Kidney (tissue), 13 donors: ENCODE measurements at regions not wholly inside any gene's neighbourhood (a gene's known extent, or its start where the extent isn't known, plus 50 kb on each side); places are given as distances from the start of the nearest gene placed in this dataset.

Source experiments
- DNase-seq, 5 donors: peaks; one replicate each; pipeline ENCODE4 v3.0.0-alpha.2; 2013 to 2020
- FAIRE-seq: peaks from 2 replicates; lab custom pipeline; 2012; peaks lifted over from hg19 to GRCh38; lab: Jason Lieb, UNC
- H3K27ac ChIP-seq, 2 donors: one replicate each; pipeline ENCODE4 v1.7.0; 2013; ENCODE audit warnings: low read depth in 2 of 2, low read length in 2 of 2, inconsistent platforms in 1 of 2
- H3K27me3 ChIP-seq: one replicate; pipeline ENCODE4 v1.7.1; 2013; ENCODE audit warnings: low read length, inconsistent platforms; ENCODE audit not compliant: control insufficient read depth, insufficient read depth
- H3K36me3 ChIP-seq, 3 donors: one replicate each; pipeline versions ENCODE4 v1.7.0 to v1.7.1; 2013; ENCODE audit warnings: low read length in 3 of 3, control low read depth in 1 of 3, inconsistent platforms in 1 of 3; ENCODE audit not compliant: insufficient read depth in 3 of 3, control insufficient read depth in 2 of 3
- H3K4me1 ChIP-seq, 3 donors: one replicate each; pipeline versions ENCODE4 v1.7.0 to v1.7.1; 2013; ENCODE audit warnings: low read length in 3 of 3, inconsistent platforms in 1 of 3, low read depth in 1 of 3; ENCODE audit not compliant: control insufficient read depth in 2 of 3, insufficient read depth in 2 of 3
- H3K4me3 ChIP-seq, 3 donors: one replicate each; pipeline versions ENCODE4 v1.7.0 to v1.8.1; 2013; ENCODE audit warnings: low read length in 3 of 3, control low read depth in 1 of 3, inconsistent platforms in 1 of 3
- H3K9ac ChIP-seq, 3 donors: one replicate each; pipeline versions ENCODE4 v1.7.0 to v1.7.1; 2013; ENCODE audit warnings: low read length in 3 of 3, control low read depth in 1 of 3, inconsistent platforms in 1 of 3
- H3K9me3 ChIP-seq, 3 donors: one replicate each; pipeline versions ENCODE4 v1.7.0 to v1.7.1; 2013; ENCODE audit warnings: low read length in 3 of 3, control low read depth in 1 of 3, inconsistent platforms in 1 of 3; ENCODE audit not compliant: control insufficient read depth in 2 of 3, insufficient read depth in 1 of 3
- CTCF ChIP-seq: IDR thresholded peaks from 3 replicates; pipeline ENCODE4 v1.5.1; 2012; ENCODE audit warnings: mild to moderate bottlenecking, moderate library complexity, borderline replicate concordance; ENCODE audit not compliant: insufficient read depth; ENCODE audit errors: extremely low read depth
- intact Hi-C: fragments of 100-400 bp; cut with DNase I; formaldehyde crosslinking; loops from one replicate; pipeline ENCODE4 v1.11.1; 2022
- donor health status: control.
- donor health status: control.
- donor health status: control.
- donor health status: control.
- donor health status: control.
- donor health status: DM: yes; HTN: yes; CAD: no.
- donor health status: Normal renal cell carcinoma (clear cell type).

GRCh38 chr18:77679869-77680268 is 430.2 kb downstream of the GALR1 start:
- FAIRE-seq: no peak
- Histone ChIP-seq H3K9me3 (no peaks in the 10 kb centered on the region), H3K27me3 (no peaks in the 10 kb centered on the region), H3K27ac (no peak overlapping the region), H3K9ac (no peak overlapping the region), H3K4me1 (no peaks in the 10 kb centered on the region), H3K36me3 (no peaks in the 10 kb centered on the region), H3K4me3 (no peak overlapping the region)
- TF ChIP-seq CTCF: no peak
- no peak for DNase-seq
- intact Hi-C loops: no loop called here

- intact Hi-C loops: no loop called here
- Histone ChIP-seq H3K4me1 (no peaks in the 10 kb centered on the region), H3K27ac (no peak overlapping the region), H3K4me3 (no peak overlapping the region), H3K36me3 (no peaks in the 10 kb centered on the region), H3K27me3 (no peaks in the 10 kb centered on the region), H3K9ac (no peak overlapping the region), H3K9me3 (no peaks in the 10 kb centered on the region)
- FAIRE-seq (no peak), DNase-seq (no peak)
- no peak for TF ChIP-seq CTCF
Measured at GRCh38 chr18:77700051-77700450, 450.4 kb downstream of the GALR1 start.

GRCh38 chr18:77701977-77702376 is 452.3 kb downstream of the GALR1 start:
- H3K27me3 ChIP-seq: no peaks in the 10 kb centered on the region
- no peak overlapping the region for H3K4me3 ChIP-seq
- no peak for DNase-seq
- H3K4me1 ChIP-seq: no peaks in the 10 kb centered on the region
- no peak overlapping the region for H3K27ac ChIP-seq
- H3K9ac ChIP-seq: no peak overlapping the region
- H3K36me3 ChIP-seq: no peaks in the 10 kb centered on the region
- no peak for FAIRE-seq
- H3K9me3 ChIP-seq: no peaks in the 10 kb centered on the region
- intact Hi-C loops: no loop called here
- TF ChIP-seq CTCF: no peak

- H3K27ac ChIP-seq: no peak overlapping the region
- H3K36me3 ChIP-seq: no peaks in the 10 kb centered on the region
- intact Hi-C loops: no loop called here
- no peaks in the 10 kb centered on the region for H3K27me3 ChIP-seq
- no peak overlapping the region for H3K9ac ChIP-seq
- no peaks in the 10 kb centered on the region for H3K9me3 ChIP-seq
- peak in 3 of 5 donors; percentile 15 to 62 (median 19) for DNase-seq
- no peak for FAIRE-seq
- no peaks in the 10 kb centered on the region for H3K4me1 ChIP-seq
- no peak overlapping the region for H3K4me3 ChIP-seq
- TF ChIP-seq CTCF: no peak
Measured at GRCh38 chr18:77702686-77703085, 453.0 kb downstream of the GALR1 start.
